Heart right ventricle (tissue), 16 donors: ENCODE measurements at regions not wholly inside any gene's neighbourhood (a gene's known extent, or its start where the extent isn't known, plus 50 kb on each side); places are given as distances from the start of the nearest gene placed in this dataset.

ENCODE experiments used
- ATAC-seq, 8 donors: fragments of 200-7000 bp; cut with Tn5 transposase; one replicate each; pipeline ENCODE4 v1.9.1; 2020; ENCODE audit warnings: mild to moderate bottlenecking in 8 of 8, moderate library complexity in 8 of 8, moderate number of reproducible peaks in 1 of 8
- DNase-seq, 2 donors: peaks; one replicate each; pipeline ENCODE4 v3.0.0-alpha.2; 2020
- H3K27ac ChIP-seq, 10 donors: fragments of 200-600 bp; sonication (generic) in 2 of 10; one replicate each; pipeline versions ENCODE4 v1.5.0 to v1.8.0; 2020 to 2022; ENCODE audit warnings: mild to moderate bottlenecking in 3 of 10
- H3K27me3 ChIP-seq, 7 donors: fragments of 200-600 bp; one replicate each; pipeline ENCODE4 v1.8.0; 2021 to 2022; ENCODE audit warnings: mild to moderate bottlenecking in 2 of 7
- H3K36me3 ChIP-seq, 9 donors: fragments of 200-600 bp; sonication (generic) in 1 of 9; one replicate each; pipeline versions ENCODE4 v1.5.0 to v1.8.0; 2020 to 2022; ENCODE audit warnings: mild to moderate bottlenecking in 2 of 9
- H3K4me1 ChIP-seq, 9 donors: fragments of 200-600 bp; sonication (generic) in 1 of 9; one replicate each; pipeline versions ENCODE4 v1.5.0 to v1.8.0; 2020 to 2022; ENCODE audit warnings: mild to moderate bottlenecking in 4 of 9
- H3K4me3 ChIP-seq, 10 donors: fragments of 200-600 bp; sonication (generic) in 2 of 10; one replicate each; pipeline versions ENCODE4 v1.5.0 to v1.8.0; 2020 to 2022; ENCODE audit warnings: mild to moderate bottlenecking in 7 of 10, moderate library complexity in 2 of 10
- H3K9me3 ChIP-seq, 11 donors: fragments of 200-600 bp in 10 of 11; sonication (generic) in 2 of 11; one replicate each; pipeline versions ENCODE4 v1.5.0 to v1.8.0; 2013 to 2022; ENCODE audit warnings: mild to moderate bottlenecking in 2 of 11, control low read depth in 1 of 11, moderate library complexity in 1 of 11
- CTCF ChIP-seq, 9 donors: fragments of 200-600 bp; sonication (generic) in 2 of 9; IDR thresholded peaks; one replicate each; pipeline versions ENCODE4 v1.5.0 to v1.8.0; 2021 to 2022; ENCODE audit warnings: antibody characterized with exemption in 9 of 9, mild to moderate bottlenecking in 5 of 9, moderate library complexity in 1 of 9
- WGBS, 2 donors: extraction: QIAGEN DNeasy Blood & Tissue Kit; methylation state at CpG; one replicate each; pipeline ENCODE4 v1.1.7; 2013; ENCODE audit warnings: inconsistent platforms in 1 of 2; 5-methylcytosine and 5-hydroxymethylcytosine counted together
- intact Hi-C, 10 donors: fragments of 100-400 bp; cut with DNase I; formaldehyde crosslinking; loops; one replicate each; pipeline versions ENCODE4 v1.11.1 to v1.14.2; 2022
- donor health status: Arrhythmogenic right ventricular cardiomyopathy.
- donor health status: ischemic (EF 13 %, LVEDD 7.1; RV severe dilation, severe dysfunction).
- donor health status: healthy with polysubstance abuse.
- donor health status: DM: no; HTN: yes; CAD: no.
- donor health status: DM: no; HTN: no; CAD: no.
- donor health status: ischemic (EF 25% LVEDD 6.9; RV normal size, moderate dysfunction).
- donor health status: ischemic (EF 25% LVEDD 5.7; RV mildly dilated, moderate dysfunction).
- donor health status: healthy.
- donor health status: DM: yes; HTN: yes; CAD: no.
- donor health status: Ischemic cardiomyopathy.
- donor health status: ischemic (EF 35%, LVEDD 5.7; RV mildly dilated, moderate dysfunction).
- donor health status: nonischemic (EF 11% LVEDD 7.7; RV severe dilation, severe dysfunction).
- donor health status: DM: yes; HTN: yes; CAD: no.
- donor health status: PGD.
- donor health status: ischemic (EF 29% LVEDD 5.4; RV normal size, mild dysfunction).
- donor health status: nonischemic (EF 23%, LVEDD 6.1; RV moderate dilation, normal function).

- Histone ChIP-seq H3K4me1 (no peaks in the 10 kb centered on the region), H3K9me3 (no peaks in the 10 kb centered on the region), H3K36me3 (no peaks in the 10 kb centered on the region), H3K4me3 (no peak overlapping the region), H3K27ac (no peak overlapping the region), H3K27me3 (no peaks in the 10 kb centered on the region)
- ATAC-seq: no peak
- no peak for TF ChIP-seq CTCF (IDR thresholded peaks at IDR 0.05)
- WGBS, 2 donors: 68 to 69% methylated on average over 3 of the region's 3 CpGs
- intact Hi-C loops: no loop called here
- no peak for DNase-seq
These were observed 274.9 kb downstream of the CDH11 start for GRCh38 chr16:64846966-64847365.

- Histone ChIP-seq H3K27ac (no peak overlapping the region), H3K27me3 (no peaks in the 10 kb centered on the region), H3K4me1 (no peaks in the 10 kb centered on the region), H3K4me3 (no peak overlapping the region), H3K36me3 (no peaks in the 10 kb centered on the region), H3K9me3 (no peaks in the 10 kb centered on the region)
- TF ChIP-seq CTCF (IDR thresholded peaks at IDR 0.05): no peak
- DNase-seq (no peak), ATAC-seq (no peak)
- 84 to 89% methylated on average over 2 of the region's 2 CpGs for WGBS, 2 donors
- intact Hi-C loops: no loop called here
These were observed 276.8 kb downstream of the CDH11 start for GRCh38 chr16:64845071-64845470.

DNA sequence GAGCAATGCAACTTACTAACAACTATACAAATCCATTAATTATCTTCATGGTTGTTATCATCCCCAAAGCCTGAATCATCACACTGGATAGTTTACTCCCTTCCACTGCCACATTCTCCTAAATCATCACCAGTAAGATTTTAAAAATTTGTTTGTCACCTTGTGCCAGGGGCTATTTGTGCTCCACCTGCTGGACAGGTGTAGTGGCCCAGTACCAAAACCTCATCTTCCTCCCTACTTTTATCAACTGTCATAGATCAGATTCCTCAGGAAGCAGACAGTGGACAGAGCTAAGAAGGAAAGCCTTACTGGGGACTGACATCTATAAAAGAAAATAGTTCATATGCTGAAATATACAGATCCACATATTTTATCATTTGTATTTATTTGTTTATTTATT lies 280.4 kb downstream of the CDH11 start:
- no peak overlapping the region for H3K4me3 ChIP-seq
- DNase-seq (no peak), ATAC-seq (no peak)
- no peak for TF ChIP-seq CTCF (IDR thresholded peaks at IDR 0.05)
- no peak overlapping the region for H3K27ac ChIP-seq
- H3K9me3 ChIP-seq: no peaks in the 10 kb centered on the region
- no peaks in the 10 kb centered on the region for H3K4me1 ChIP-seq
- intact Hi-C loops: no loop called here
- no peaks in the 10 kb centered on the region for H3K27me3 ChIP-seq
- H3K36me3 ChIP-seq: no peaks in the 10 kb centered on the region

GRCh38 chr16:64841071-64841470 lies 280.8 kb downstream of the CDH11 start:
- WGBS, 2 donors: 45 to 56% methylated on average over 4 of the region's 4 CpGs
- no peak overlapping the region for H3K4me3 ChIP-seq

More at GRCh38 chr16:64841071-64841470, 280.8 kb downstream of the CDH11 start:
- TF ChIP-seq CTCF (IDR thresholded peaks at IDR 0.05): no peak
- no peak overlapping the region for H3K27ac ChIP-seq
- no peak for ATAC-seq
- H3K27me3 ChIP-seq: no peaks in the 10 kb centered on the region
- H3K9me3 ChIP-seq: no peaks in the 10 kb centered on the region
- no peaks in the 10 kb centered on the region for H3K4me1 ChIP-seq
- DNase-seq: no peak
- no peaks in the 10 kb centered on the region for H3K36me3 ChIP-seq
- intact Hi-C loops: no loop called here
